ENCODE measurements at regions not wholly inside any gene's neighbourhood (a gene's known extent, or its start where the extent isn't known, plus 50 kb on each side); places are given as distances from the start of the nearest gene placed in this dataset.

- no peak overlapping the region for H2AFZ ChIP-seq (ENCODE audit: low read depth, low read length)
- H3K27me3 ChIP-seq (ENCODE audit: insufficient read depth, low read length): peaks cover 2% of the 10 kb centered on the region
- no peaks in the 10 kb centered on the region for H3K79me2 ChIP-seq (ENCODE audit: insufficient read depth, low read length)
- Mint-ChIP-seq H3K9me3 (ENCODE audit: unreplicated experiment) (no peaks in the 10 kb centered on the region), H3K27me3 (ENCODE audit: low read depth, unreplicated experiment) (peaks cover 21% of the 10 kb centered on the region), H3K4me3 (ENCODE audit: unreplicated experiment) (no peak overlapping the region), H3K27ac (ENCODE audit: unreplicated experiment) (no peak overlapping the region), H3K36me3 (ENCODE audit: low read depth, unreplicated experiment) (peaks cover 3% of the 10 kb centered on the region), H3K4me1 (ENCODE audit: low read depth, unreplicated experiment) (peaks cover 13% of the 10 kb centered on the region)
- H4K20me1 ChIP-seq (ENCODE audit: insufficient read depth, low read length): no peaks in the 10 kb centered on the region
- H3K4me3 ChIP-seq (ENCODE audit: insufficient read depth, low read depth, low read length): no peak overlapping the region
- no peaks in the 10 kb centered on the region for H3K9me3 ChIP-seq (ENCODE audit: insufficient read depth, low read depth, low read length)
- H3K27ac ChIP-seq (ENCODE audit: low read depth, low read length): no peak overlapping the region
- TF ChIP-seq, protein P1, sequence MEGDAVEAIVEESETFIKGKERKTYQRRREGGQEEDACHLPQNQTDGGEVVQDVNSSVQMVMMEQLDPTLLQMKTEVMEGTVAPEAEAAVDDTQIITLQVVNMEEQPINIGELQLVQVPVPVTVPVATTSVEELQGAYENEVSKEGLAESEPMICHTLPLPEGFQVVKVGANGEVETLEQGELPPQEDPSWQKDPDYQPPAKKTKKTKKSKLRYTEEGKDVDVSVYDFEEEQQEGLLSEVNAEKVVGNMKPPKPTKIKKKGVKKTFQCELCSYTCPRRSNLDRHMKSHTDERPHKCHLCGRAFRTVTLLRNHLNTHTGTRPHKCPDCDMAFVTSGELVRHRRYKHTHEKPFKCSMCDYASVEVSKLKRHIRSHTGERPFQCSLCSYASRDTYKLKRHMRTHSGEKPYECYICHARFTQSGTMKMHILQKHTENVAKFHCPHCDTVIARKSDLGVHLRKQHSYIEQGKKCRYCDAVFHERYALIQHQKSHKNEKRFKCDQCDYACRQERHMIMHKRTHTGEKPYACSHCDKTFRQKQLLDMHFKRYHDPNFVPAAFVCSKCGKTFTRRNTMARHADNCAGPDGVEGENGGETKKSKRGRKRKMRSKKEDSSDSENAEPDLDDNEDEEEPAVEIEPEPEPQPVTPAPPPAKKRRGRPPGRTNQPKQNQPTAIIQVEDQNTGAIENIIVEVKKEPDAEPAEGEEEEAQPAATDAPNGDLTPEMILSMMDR (IDR thresholded peaks at IDR 0.05; ENCODE audit: insufficient read depth, low read depth, low read length): no peak
- TF ChIP-seq EZH2 (IDR thresholded peaks at IDR 0.05; ENCODE audit: insufficient read depth, low read length): no peak
- H3K9ac ChIP-seq (ENCODE audit: low read length): no peak overlapping the region
- H3K4me1 ChIP-seq (ENCODE audit: insufficient read depth, low read length): peaks cover 6% of the 10 kb centered on the region
- H3K36me3 ChIP-seq (ENCODE audit: insufficient read depth, low read length): no peaks in the 10 kb centered on the region
- H3K4me2 ChIP-seq (ENCODE audit: low read length): no peak overlapping the region
- no peak for DNase-seq (ENCODE audit: low read depth)
- FAIRE-seq: no peak
These were observed 115.3 kb downstream of the CD83 start for GRCh38 chr6:14232889-14233288.

GRCh38 chr6:14235653-14236356, 118.2 kb downstream of the CD83 start:
- Histone ChIP-seq H3K9ac (ENCODE audit: low read length) (no peak overlapping the region), H3K4me1 (ENCODE audit: insufficient read depth, low read length) (peaks cover 6% of the 10 kb centered on the region), H3K4me2 (ENCODE audit: low read length) (no peak overlapping the region), H3K36me3 (ENCODE audit: insufficient read depth, low read length) (no peaks in the 10 kb centered on the region), H4K20me1 (ENCODE audit: insufficient read depth, low read length) (no peaks in the 10 kb centered on the region), H3K27me3 (ENCODE audit: insufficient read depth, low read length) (peaks cover 2% of the 10 kb centered on the region), H3K9me3 (ENCODE audit: insufficient read depth, low read depth, low read length) (no peaks in the 10 kb centered on the region), H3K4me3 (ENCODE audit: insufficient read depth, low read depth, low read length) (no peak overlapping the region), H3K79me2 (ENCODE audit: insufficient read depth, low read length) (no peaks in the 10 kb centered on the region), H2AFZ (ENCODE audit: low read depth, low read length) (no peak overlapping the region), H3K27ac (ENCODE audit: low read depth, low read length) (no peak overlapping the region)
- Mint-ChIP-seq H3K4me3 (ENCODE audit: unreplicated experiment) (no peak overlapping the region), H3K27me3 (ENCODE audit: low read depth, unreplicated experiment) (peaks cover 16% of the 10 kb centered on the region), H3K27ac (ENCODE audit: unreplicated experiment) (no peak overlapping the region), H3K36me3 (ENCODE audit: low read depth, unreplicated experiment) (peaks cover 3% of the 10 kb centered on the region), H3K4me1 (ENCODE audit: low read depth, unreplicated experiment) (peaks cover 13% of the 10 kb centered on the region), H3K9me3 (ENCODE audit: unreplicated experiment) (no peaks in the 10 kb centered on the region)
- DNase-seq (ENCODE audit: low read depth) (no peak), FAIRE-seq (no peak)
- TF ChIP-seq, protein P1 (IDR thresholded peaks at IDR 0.05; ENCODE audit: insufficient read depth, low read depth, low read length): no peak
- no peak for TF ChIP-seq EZH2 (IDR thresholded peaks at IDR 0.05; ENCODE audit: insufficient read depth, low read length)

GRCh38 chr6:14239097-14239496, 121.5 kb downstream of the CD83 start:
- Histone ChIP-seq H3K4me2 (ENCODE audit: low read length) (no peak overlapping the region), H3K9me3 (ENCODE audit: insufficient read depth, low read depth, low read length) (no peaks in the 10 kb centered on the region), H3K9ac (ENCODE audit: low read length) (no peak overlapping the region), H3K79me2 (ENCODE audit: insufficient read depth, low read length) (no peaks in the 10 kb centered on the region), H2AFZ (ENCODE audit: low read depth, low read length) (no peak overlapping the region), H3K27ac (ENCODE audit: low read depth, low read length) (no peak overlapping the region), H3K36me3 (ENCODE audit: insufficient read depth, low read length) (no peaks in the 10 kb centered on the region), H3K27me3 (ENCODE audit: insufficient read depth, low read length) (peaks cover 2% of the 10 kb centered on the region), H4K20me1 (ENCODE audit: insufficient read depth, low read length) (no peaks in the 10 kb centered on the region), H3K4me1 (ENCODE audit: insufficient read depth, low read length) (no peaks in the 10 kb centered on the region), H3K4me3 (ENCODE audit: insufficient read depth, low read depth, low read length) (no peak overlapping the region)
- Mint-ChIP-seq H3K9me3 (ENCODE audit: unreplicated experiment) (peaks cover 2% of the 10 kb centered on the region), H3K4me3 (ENCODE audit: unreplicated experiment) (no peak overlapping the region), H3K27ac (ENCODE audit: unreplicated experiment) (no peak overlapping the region), H3K36me3 (ENCODE audit: low read depth, unreplicated experiment) (peaks cover 3% of the 10 kb centered on the region), H3K27me3 (ENCODE audit: low read depth, unreplicated experiment) (peaks cover 14% of the 10 kb centered on the region), H3K4me1 (ENCODE audit: low read depth, unreplicated experiment) (no peaks in the 10 kb centered on the region)
- FAIRE-seq (no peak), DNase-seq (ENCODE audit: low read depth) (no peak)
- TF ChIP-seq, protein P1 (IDR thresholded peaks at IDR 0.05; ENCODE audit: insufficient read depth, low read depth, low read length): no peak
- no peak for TF ChIP-seq EZH2 (IDR thresholded peaks at IDR 0.05; ENCODE audit: insufficient read depth, low read length)
